ENCODE measurements at regions not wholly inside any gene's neighbourhood (a gene's known extent, or its start where the extent isn't known, plus 50 kb on each side); places are given as distances from the start of the nearest gene placed in this dataset.

- peaks cover 0 to 13% of the 10 kb centered on the region in 2 donors for H3K9me3 ChIP-seq
- TF ChIP-seq CTCF (IDR thresholded peaks at IDR 0.05): no peak
- H3K27ac ChIP-seq: no peak overlapping the region
- no peaks in the 10 kb centered on the region for H3K4me1 ChIP-seq
- H3K27me3 ChIP-seq: no peaks in the 10 kb centered on the region
- H3K4me3 ChIP-seq: no peak overlapping the region
- no peaks in the 10 kb centered on the region for H3K36me3 ChIP-seq
- no peak for DNase-seq (ENCODE audit: low spot score)
Measured at GRCh38 chr5:115435778-115436712, 108.5 kb downstream of the FEM1C start.

GRCh38 chr5:115435065-115435777 is 109.4 kb downstream of the FEM1C start:
- Histone ChIP-seq H3K4me1 (no peaks in the 10 kb centered on the region), H3K27me3 (no peaks in the 10 kb centered on the region), H3K36me3 (no peaks in the 10 kb centered on the region), H3K27ac (no peak overlapping the region), H3K9me3 (peaks cover 0 to 13% of the 10 kb centered on the region in 2 donors), H3K4me3 (no peak overlapping the region)
- no peak for DNase-seq (ENCODE audit: low spot score)
- TF ChIP-seq CTCF (IDR thresholded peaks at IDR 0.05): no peak

GRCh38 chr5:115433918-115434317 is 110.7 kb downstream of the FEM1C start:
- H3K27ac ChIP-seq: no peak overlapping the region
- no peaks in the 10 kb centered on the region for H3K4me1 ChIP-seq
- H3K36me3 ChIP-seq: no peaks in the 10 kb centered on the region
- H3K27me3 ChIP-seq: no peaks in the 10 kb centered on the region
- peaks cover 0 to 2% of the 10 kb centered on the region in 2 donors for H3K9me3 ChIP-seq
- TF ChIP-seq CTCF (IDR thresholded peaks at IDR 0.05): no peak
- no peak overlapping the region for H3K4me3 ChIP-seq
- no peak for DNase-seq (ENCODE audit: low spot score)

DNA sequence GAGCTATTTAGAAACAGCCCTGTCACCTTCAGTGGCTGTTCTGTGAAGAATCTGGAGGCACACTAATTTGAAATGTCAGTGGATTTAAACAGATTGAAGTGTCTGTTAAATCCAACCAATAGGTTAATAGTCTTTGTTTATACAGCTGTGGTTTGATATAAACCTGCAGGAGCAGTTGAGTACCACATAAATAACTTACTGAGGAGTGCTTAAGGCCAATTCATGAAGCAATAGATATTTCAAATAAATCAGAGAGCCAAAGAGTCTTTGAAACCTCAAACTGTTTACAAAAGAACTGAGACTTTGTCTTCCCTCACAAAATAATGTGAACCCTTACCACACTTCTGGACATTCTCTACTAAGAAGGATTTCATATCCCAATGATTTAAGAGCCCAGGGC is 111.9 kb downstream of the FEM1C start:
- H3K4me1 ChIP-seq: no peaks in the 10 kb centered on the region
- TF ChIP-seq CTCF (IDR thresholded peaks at IDR 0.05): no peak
- no peak overlapping the region for H3K27ac ChIP-seq
- H3K9me3 ChIP-seq: no peaks in the 10 kb centered on the region
- no peak overlapping the region for H3K4me3 ChIP-seq
- H3K27me3 ChIP-seq: no peaks in the 10 kb centered on the region
- no peak for DNase-seq (ENCODE audit: low spot score)
- no peaks in the 10 kb centered on the region for H3K36me3 ChIP-seq

DNA sequence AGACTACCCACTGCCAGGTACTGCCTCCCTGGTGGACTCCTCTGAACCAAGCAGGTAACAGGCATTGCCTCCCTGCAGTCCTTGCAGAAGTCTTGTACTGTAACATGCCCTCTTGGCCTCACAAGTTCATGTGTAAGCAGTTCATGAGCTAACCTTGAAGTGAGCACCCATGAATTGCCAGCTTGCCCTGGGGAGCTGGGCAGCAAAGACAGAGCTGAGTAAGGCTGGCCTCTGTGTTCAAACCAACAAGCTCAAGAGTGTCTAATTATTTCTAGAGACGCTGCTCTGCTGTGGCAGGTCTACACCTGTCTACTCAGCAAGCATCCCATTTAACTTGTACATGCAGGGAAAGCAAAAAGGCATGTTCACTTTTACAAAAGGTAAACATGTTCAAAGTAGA is 113.5 kb downstream of the FEM1C start:
- H3K27me3 ChIP-seq: no peaks in the 10 kb centered on the region
- no peaks in the 10 kb centered on the region for H3K9me3 ChIP-seq
- no peak for TF ChIP-seq CTCF (IDR thresholded peaks at IDR 0.05)
- H3K4me1 ChIP-seq: peaks cover 0 to 8% of the 10 kb centered on the region in 2 donors
- no peak overlapping the region for H3K27ac ChIP-seq
- H3K4me3 ChIP-seq: no peak overlapping the region
- H3K36me3 ChIP-seq: no peaks in the 10 kb centered on the region
- no peak for DNase-seq (ENCODE audit: low spot score)
